Embryonic facial prominence (tissue), 1 donor: ENCODE measurements at regions not wholly inside any gene's neighbourhood (a gene's known extent, or its start where the extent isn't known, plus 50 kb on each side); places are given as distances from the start of the nearest gene placed in this dataset.

Source experiments
- DNase-seq: peaks from one replicate; pipeline ENCODE4 v3.0.0-alpha.2; 2016; ENCODE audit errors: extremely low spot score

DNA sequence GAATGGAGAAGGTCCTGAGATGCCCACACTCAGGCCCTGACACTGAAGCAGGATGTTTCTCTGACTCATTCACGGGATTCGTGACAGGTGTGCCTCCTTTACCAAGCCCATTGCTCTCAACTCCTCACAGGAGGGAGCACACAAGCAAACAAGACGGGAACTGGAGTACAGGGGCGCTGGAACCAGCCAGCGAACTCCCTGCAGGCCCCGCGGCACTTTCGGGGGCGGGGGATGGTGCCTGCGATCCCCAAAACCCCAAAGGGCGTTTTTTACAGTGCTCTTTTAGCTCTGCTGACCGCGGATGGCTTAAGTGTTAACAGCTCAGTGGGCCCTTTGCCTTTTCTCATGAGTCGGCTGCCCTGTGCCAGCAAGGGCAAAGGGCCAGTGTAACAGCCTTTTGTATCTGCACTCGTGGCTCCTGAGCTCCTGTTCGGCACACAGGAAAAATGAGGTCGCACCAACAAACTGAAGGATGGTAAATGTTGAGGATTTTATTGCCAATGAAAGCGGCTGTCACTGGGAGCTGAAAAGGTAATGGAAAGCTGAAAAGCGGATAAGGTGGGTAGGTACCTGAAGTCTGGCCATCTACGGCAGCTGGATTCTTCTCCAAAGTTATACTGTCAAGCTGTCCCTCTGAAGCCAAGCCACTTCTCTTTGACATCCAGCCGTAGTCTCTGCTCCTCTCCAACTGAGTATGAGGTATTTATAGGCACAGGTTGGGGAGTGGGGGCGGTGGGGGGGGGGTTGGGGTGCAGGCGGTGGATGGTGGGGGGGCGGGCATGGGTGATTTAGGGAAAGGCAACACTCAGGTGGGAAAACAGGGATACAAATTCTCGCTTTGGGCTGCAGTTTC, 65.0 kb upstream of the TRPC4 start:
- DNase-seq, result no peak

DNA sequence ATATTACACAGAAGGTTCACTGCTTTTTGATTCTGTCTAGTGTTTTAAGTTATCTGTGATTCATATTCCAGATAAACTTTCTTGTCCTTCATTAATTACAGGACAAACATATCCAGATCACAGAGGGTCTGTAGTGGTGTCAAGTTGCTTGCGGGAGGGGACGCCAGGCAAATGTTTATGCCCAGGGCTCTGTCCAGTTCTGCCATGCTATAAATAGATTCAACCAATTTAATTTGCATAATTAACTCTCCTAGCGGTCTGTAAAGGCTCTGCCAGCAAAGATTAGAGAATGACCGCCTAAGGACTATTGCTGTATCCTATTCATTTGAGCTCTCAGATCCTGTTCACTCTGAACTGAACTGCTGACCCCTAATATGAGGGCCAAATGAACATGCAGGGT, 59.7 kb upstream of the TRPC4 start:
- DNase-seq, result no peak

DNA sequence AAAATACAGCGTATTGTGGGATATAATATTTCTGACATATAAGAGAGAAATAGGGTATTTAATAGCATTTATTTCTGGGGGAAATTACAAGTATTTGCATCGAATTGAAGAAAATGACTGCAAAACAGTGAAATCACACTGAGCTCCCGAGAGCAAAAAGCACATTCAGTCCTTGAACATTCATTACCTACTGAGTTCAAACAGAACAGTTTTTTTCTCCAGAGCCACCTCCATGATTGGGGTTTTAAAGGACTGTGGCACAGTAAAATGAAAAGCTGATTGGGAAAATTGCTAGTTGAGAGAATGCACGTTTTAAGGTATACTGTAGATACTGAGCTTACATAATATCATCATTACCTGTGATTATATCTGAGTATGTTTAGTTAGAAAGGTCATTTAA, 58.0 kb upstream of the TRPC4 start:
- DNase-seq, result no peak

DNA sequence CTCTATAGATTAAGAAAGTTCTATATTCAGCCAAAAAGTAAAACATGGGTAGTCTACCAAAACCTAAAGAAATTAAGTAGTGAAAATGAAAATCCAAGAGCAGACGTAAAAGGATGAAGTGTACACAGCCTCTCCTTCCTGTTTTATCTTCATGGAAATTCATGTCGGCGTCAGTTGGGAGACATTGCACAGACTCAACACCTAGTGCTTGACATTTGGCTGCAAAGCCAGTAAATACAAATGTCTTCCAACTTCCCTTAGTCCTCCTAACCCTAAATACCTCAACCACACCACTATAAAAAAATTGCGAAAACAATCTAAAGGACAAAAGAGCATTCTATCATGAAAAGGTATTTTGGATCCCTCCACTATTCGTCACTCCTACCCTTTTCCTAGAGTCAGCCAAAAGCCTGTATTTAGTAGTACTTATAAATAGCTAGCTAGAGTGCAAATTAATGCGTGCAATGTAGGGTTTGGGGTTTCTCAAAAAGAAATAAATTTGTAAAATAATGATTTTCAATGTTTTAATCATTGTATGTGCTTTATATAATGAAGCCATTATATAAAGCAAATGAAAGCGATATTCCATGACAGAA, 56.4 kb upstream of the TRPC4 start:
- DNase-seq, result no peak

DNA sequence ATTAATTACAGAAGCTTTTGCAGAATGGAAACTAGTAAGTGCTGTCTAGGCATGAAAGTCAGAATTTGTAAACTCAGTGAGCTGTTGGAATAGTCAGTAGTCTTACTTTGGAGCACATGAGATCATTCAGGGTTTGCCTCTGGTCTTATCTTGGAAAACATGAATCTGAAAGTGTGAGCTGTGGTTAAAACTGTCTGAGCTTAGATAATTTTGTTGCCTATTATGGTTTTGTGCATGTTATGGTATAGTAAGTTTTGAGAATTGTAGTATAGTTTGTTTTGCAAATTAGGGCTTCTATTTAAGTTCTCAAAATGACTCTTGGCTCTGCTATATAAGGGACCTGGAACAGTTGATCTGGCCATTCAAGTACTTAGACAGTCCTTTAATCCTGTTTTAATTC, 53.7 kb upstream of the TRPC4 start:
- DNase-seq, result no peak

DNA sequence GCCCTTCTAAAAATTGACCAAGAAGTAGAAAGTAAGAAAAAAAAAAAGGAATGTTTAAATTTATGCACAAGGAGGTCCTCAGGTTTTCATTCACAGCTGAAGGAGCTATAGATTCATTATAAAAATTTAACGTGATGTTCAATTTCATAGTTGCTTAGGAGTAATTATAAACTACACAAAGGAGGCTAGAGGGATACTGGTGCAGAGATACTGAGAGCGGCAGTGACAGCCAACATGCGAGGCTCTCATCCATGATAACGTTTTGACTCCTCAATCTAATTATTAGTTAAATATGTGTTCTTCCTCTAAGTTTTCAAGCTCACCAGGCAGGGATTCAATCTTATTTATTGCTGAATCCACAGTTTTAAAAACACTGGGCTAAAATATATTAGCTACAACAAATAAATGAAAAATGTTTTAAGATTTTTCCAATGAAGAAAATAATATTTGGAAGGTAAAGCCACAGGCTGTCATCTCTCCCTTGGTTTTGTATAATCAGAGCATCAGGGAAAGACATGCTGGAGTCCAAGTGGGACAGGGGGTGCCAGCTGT, 49.8 kb upstream of the TRPC4 start:
- DNase-seq, result no peak
